ENCODE measurements at regions not wholly inside any gene's neighbourhood (a gene's known extent, or its start where the extent isn't known, plus 50 kb on each side); places are given as distances from the start of the nearest gene placed in this dataset.

- TF ChIP-seq CTCF (IDR thresholded peaks at IDR 0.05), result no peak
- TF ChIP-seq ZFX (IDR thresholded peaks at IDR 0.05; ENCODE audit: borderline replicate concordance), result no peak
Observed at GRCh38 chr1:56062625-56063024, 516.7 kb downstream of the PLPP3 start.

Data from 22Rv1 (cell line).